ENCODE measurements at regions not wholly inside any gene's neighbourhood (a gene's known extent, or its start where the extent isn't known, plus 50 kb on each side); places are given as distances from the start of the nearest gene placed in this dataset.

DNA sequence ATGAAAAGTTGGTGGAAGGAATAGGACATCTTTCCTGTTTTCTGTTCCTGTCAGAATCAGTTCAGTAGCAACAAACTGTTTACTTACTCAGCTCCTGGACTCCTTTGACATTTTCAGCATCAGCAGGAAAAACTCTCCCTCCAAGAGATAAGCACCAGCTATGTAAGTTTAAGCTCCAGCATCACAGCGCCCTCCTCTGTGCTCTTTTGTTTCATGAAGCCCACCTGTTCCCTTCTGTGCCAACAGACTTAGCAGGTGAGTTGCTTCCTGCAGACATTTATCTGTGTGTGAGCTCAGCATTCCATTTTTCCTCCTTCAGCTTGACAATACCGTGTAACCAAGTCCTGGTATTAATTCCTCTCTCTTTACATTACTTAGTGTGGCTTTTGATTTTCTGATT, 644.1 kb upstream of the AGA start (continued):
- TF ChIP-seq FIP1L1 (IDR thresholded peaks at IDR 0.05; ENCODE audit: borderline replicate concordance, insufficient read depth, low read depth, low read length) (no peak), ZSCAN25 (CRISPR knock-in tag; IDR thresholded peaks at IDR 0.05) (no peak)

- no peak for TF ChIP-seq ZNF143 (CRISPR knock-in tag; IDR thresholded peaks at IDR 0.05)
- 28% methylated on average over 11 of the region's 20 CpGs for WGBS (ENCODE audit: low lambda C conversion rate)
- H3K79me2 ChIP-seq (ENCODE audit: insufficient read depth, low read length): no peaks in the 10 kb centered on the region
- DNase-seq (ENCODE audit: low spot score) (no peak), FAIRE-seq (no peak), ATAC-seq (no peak; the same call in 2 of the 3 replicates)
- no peak overlapping the region for H3K9ac ChIP-seq (ENCODE audit: insufficient read depth, low read depth, low read length)
- intact Hi-C loops (cut with micrococcal nuclease; ENCODE audit: unreplicated experiment) (no loop called here), in situ Hi-C loops (cut with HindIII; ENCODE audit: extremely low pct_ligation_motif_present, low pct_unique_long_range_greater_than_20kb) (no loop called here)
- no peaks in the 10 kb centered on the region for H3K36me3 ChIP-seq (replicated peaks in 1 of 2; ENCODE audit: control insufficient read depth in 1 of 2, insufficient read depth in 2 of 2, low read length in 2 of 2)
- no peak overlapping the region for H3K27ac ChIP-seq (ENCODE audit: extremely low read length, insufficient read depth, low read length)
- H3K4me2 ChIP-seq (ENCODE audit: low read depth, low read length): no peak overlapping the region
- ChIA-PET CTCF (ENCODE audit: low intra/inter-chr PET ratio, low total read pairs) (no interaction called here), POLR2A (no interaction called here)
- no peaks in the 10 kb centered on the region for H3K4me1 ChIP-seq (ENCODE audit: insufficient read depth, low read length)
- H3K9me3 ChIP-seq (ENCODE audit: low read length): no peaks in the 10 kb centered on the region
- no TSS peak for BruUV-seq (replicated peaks)
- H4K20me1 ChIP-seq (ENCODE audit: insufficient read depth, low read length): no peaks in the 10 kb centered on the region
- no peak overlapping the region for H3K4me3 ChIP-seq (replicated peaks in 1 of 3; ENCODE audit: insufficient read depth in 1 of 3, low read depth in 2 of 3, low read length in 3 of 3)
- H3K27me3 ChIP-seq (ENCODE audit: control insufficient read depth in 1 of 2, insufficient read depth in 2 of 2, low read length in 2 of 2): no peaks in the 10 kb centered on the region
- H2AFZ ChIP-seq (ENCODE audit: low read length): no peak overlapping the region
Measured at GRCh38 chr4:178090640-178091411, 648.6 kb upstream of the AGA start.

GRCh38 chr4:178102139-178102538, 659.9 kb upstream of the AGA start:
- Histone ChIP-seq H3K4me3 (replicated peaks in 1 of 3; ENCODE audit: insufficient read depth in 1 of 3, low read depth in 2 of 3, low read length in 3 of 3) (no peak overlapping the region), H3K9me3 (ENCODE audit: low read length) (no peaks in the 10 kb centered on the region), H3K4me1 (ENCODE audit: insufficient read depth, low read length) (no peaks in the 10 kb centered on the region), H3K79me2 (ENCODE audit: insufficient read depth, low read length) (no peaks in the 10 kb centered on the region), H3K4me2 (ENCODE audit: low read depth, low read length) (no peak overlapping the region), H3K9ac (ENCODE audit: insufficient read depth, low read depth, low read length) (no peak overlapping the region), H3K27me3 (ENCODE audit: control insufficient read depth in 1 of 2, insufficient read depth in 2 of 2, low read length in 2 of 2) (no peaks in the 10 kb centered on the region), H3K36me3 (replicated peaks in 1 of 2; ENCODE audit: control insufficient read depth in 1 of 2, insufficient read depth in 2 of 2, low read length in 2 of 2) (no peaks in the 10 kb centered on the region), H4K20me1 (ENCODE audit: insufficient read depth, low read length) (no peaks in the 10 kb centered on the region), H3K27ac (ENCODE audit: extremely low read length, insufficient read depth, low read length) (no peak overlapping the region), H2AFZ (ENCODE audit: low read length) (no peak overlapping the region)
- FAIRE-seq (no peak), ATAC-seq (no peak), DNase-seq (ENCODE audit: low spot score) (no peak)
- intact Hi-C loops (cut with micrococcal nuclease; ENCODE audit: unreplicated experiment): no loop called here
- in situ Hi-C loops (cut with HindIII; ENCODE audit: extremely low pct_ligation_motif_present, low pct_unique_long_range_greater_than_20kb): no loop called here
- POLR2A ChIA-PET: no interaction called here
- 20% methylated on average over 5 of the region's 5 CpGs for WGBS (ENCODE audit: low lambda C conversion rate)
- CTCF ChIA-PET (ENCODE audit: low intra/inter-chr PET ratio, low total read pairs): no interaction called here
- BruUV-seq (replicated peaks): no TSS peak
- TF ChIP-seq ZBTB44 (CRISPR knock-in tag; IDR thresholded peaks at IDR 0.05) (no peak), MEIS2 (CRISPR knock-in tag; IDR thresholded peaks at IDR 0.05) (no peak), ZNF207 (IDR thresholded peaks at IDR 0.05; ENCODE audit: borderline replicate concordance) (no peak), FOXA3 (CRISPR knock-in tag; IDR thresholded peaks at IDR 0.05) (no peak), LBX2 (CRISPR knock-in tag; IDR thresholded peaks at IDR 0.05; ENCODE audit: borderline replicate concordance) (no peak), MEIS1 (CRISPR knock-in tag; IDR thresholded peaks at IDR 0.05; ENCODE audit: borderline replicate concordance) (no peak), ZNF83 (CRISPR knock-in tag; IDR thresholded peaks at IDR 0.05; ENCODE audit: borderline replicate concordance) (no peak), ZNF75D (CRISPR knock-in tag; IDR thresholded peaks at IDR 0.05; ENCODE audit: borderline replicate concordance) (no peak), SYNCRIP (IDR thresholded peaks at IDR 0.05; ENCODE audit: insufficient read depth, low read depth, low read length) (no peak), PTBP1 (IDR thresholded peaks at IDR 0.05; ENCODE audit: low read depth, low read length, poor library complexity, severe bottlenecking) (no peak)
- TF ChIP-seq, protein P1, sequence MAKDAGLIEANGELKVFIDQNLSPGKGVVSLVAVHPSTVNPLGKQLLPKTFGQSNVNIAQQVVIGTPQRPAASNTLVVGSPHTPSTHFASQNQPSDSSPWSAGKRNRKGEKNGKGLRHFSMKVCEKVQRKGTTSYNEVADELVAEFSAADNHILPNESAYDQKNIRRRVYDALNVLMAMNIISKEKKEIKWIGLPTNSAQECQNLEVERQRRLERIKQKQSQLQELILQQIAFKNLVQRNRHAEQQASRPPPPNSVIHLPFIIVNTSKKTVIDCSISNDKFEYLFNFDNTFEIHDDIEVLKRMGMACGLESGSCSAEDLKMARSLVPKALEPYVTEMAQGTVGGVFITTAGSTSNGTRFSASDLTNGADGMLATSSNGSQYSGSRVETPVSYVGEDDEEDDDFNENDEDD (CRISPR knock-in tag; IDR thresholded peaks at IDR 0.05; ENCODE audit: borderline replicate concordance): no peak

Data from HepG2 (cell line).